Natural killer cell (primary cell): ENCODE measurements at regions not wholly inside any gene's neighbourhood (a gene's known extent, or its start where the extent isn't known, plus 50 kb on each side); places are given as distances from the start of the nearest gene placed in this dataset.

Experiments used
- ATAC-seq, 3 donors: fragments of 150-1000 bp in 2 of 3; fragments of 200-7000 bp in 1 of 3; cut with Tn5 transposase; 1 replicate in 1 of 3; 2 replicates in 2 of 3; pipeline ENCODE4 v1.10.0; 2021; ENCODE audit warnings: mild to moderate bottlenecking in 2 of 3, moderate library complexity in 2 of 3
- DNase-seq, 2 donors: peaks; one replicate each; pipeline versions ENCODE4 v3.0.0 to v3.0.0-alpha.2; 2013 to 2021; ENCODE audit warnings: mixed read lengths in 1 of 2
- H3K27ac ChIP-seq: one replicate; pipeline ENCODE4 v1.5.1; 2013; ENCODE audit warnings: mild to moderate bottlenecking, low read length
- H3K27me3 ChIP-seq: one replicate; pipeline ENCODE4 v1.6.1; 2013; ENCODE audit warnings: low read length; ENCODE audit not compliant: control insufficient read depth, insufficient read depth
- H3K36me3 ChIP-seq: one replicate; pipeline ENCODE4 v1.6.1; 2013; ENCODE audit warnings: low read length; ENCODE audit not compliant: control insufficient read depth, insufficient read depth
- H3K4me1 ChIP-seq: one replicate; pipeline ENCODE4 v1.6.1; 2013; ENCODE audit warnings: low read length; ENCODE audit not compliant: control insufficient read depth, insufficient read depth
- H3K4me3 ChIP-seq: one replicate; pipeline ENCODE4 v1.5.1; 2013; ENCODE audit warnings: low read length
- H3K9me3 ChIP-seq: one replicate; pipeline ENCODE4 v1.6.1; 2013; ENCODE audit warnings: low read length; ENCODE audit not compliant: control insufficient read depth, insufficient read depth
- H3K27ac Mint-ChIP-seq, 2 donors: one replicate each; pipeline ENCODE4 v1.8.0; 2022; ENCODE audit warnings: mild to moderate bottlenecking in 2 of 2, mixed read lengths in 2 of 2, moderate library complexity in 1 of 2
- H3K27me3 Mint-ChIP-seq, 2 donors: one replicate each; pipeline ENCODE4 v1.8.0; 2022; ENCODE audit warnings: low read depth in 2 of 2, mixed read lengths in 2 of 2
- H3K36me3 Mint-ChIP-seq: one replicate; pipeline ENCODE4 v1.8.0; 2022; ENCODE audit warnings: mixed read lengths
- H3K4me1 Mint-ChIP-seq, 2 donors: one replicate each; pipeline ENCODE4 v1.8.0; 2022; ENCODE audit warnings: mixed read lengths in 2 of 2
- H3K4me3 Mint-ChIP-seq: one replicate; pipeline ENCODE4 v1.8.0; 2022; ENCODE audit warnings: mild to moderate bottlenecking, moderate library complexity, mixed read lengths
- H3K9me3 Mint-ChIP-seq, 2 donors: one replicate each; pipeline ENCODE4 v1.8.0; 2022; ENCODE audit warnings: mixed read lengths in 2 of 2
- CTCF ChIP-seq: fragments of 200-600 bp; IDR thresholded peaks from one replicate; pipeline ENCODE4 v1.8.0; 2022; ENCODE audit warnings: antibody characterized with exemption
- WGBS: methylation state at CpG from one replicate; pipeline ENCODE4 v1.1.7; 2013; ENCODE audit warnings: missing lambda C conversion rate; ENCODE audit not compliant: insufficient coverage; 5-methylcytosine and 5-hydroxymethylcytosine counted together
- intact Hi-C: fragments of 100-400 bp; cut with micrococcal nuclease; formaldehyde crosslinking; loops from one replicate; pipeline ENCODE4 v1.14.2; 2022

GRCh38 chr9:106075236-106075959 is 381.1 kb downstream of the TMEM38B start:
- Histone ChIP-seq H3K36me3 (no peaks in the 10 kb centered on the region), H3K27ac (no peak overlapping the region), H3K4me3 (no peak overlapping the region), H3K27me3 (no peaks in the 10 kb centered on the region), H3K9me3 (no peaks in the 10 kb centered on the region), H3K4me1 (no peaks in the 10 kb centered on the region)
- DNase-seq: no peak
- Mint-ChIP-seq H3K4me1 (no peaks in the 10 kb centered on the region), H3K4me3 (no peak overlapping the region), H3K36me3 (no peaks in the 10 kb centered on the region), H3K27ac (no peak overlapping the region), H3K9me3 (no peaks in the 10 kb centered on the region), H3K27me3 (peaks cover 5 to 7% of the 10 kb centered on the region in 2 donors)
- ATAC-seq: no peak
- intact Hi-C loops: loop anchor here (10.0 kb wide), 1 partner anchor 689 kb away; no protein-coding TSS in a partner anchor
- WGBS: 98% methylated on average over 3 of the region's 3 CpGs
- TF ChIP-seq CTCF: no peak

- H3K27me3 Mint-ChIP-seq: peaks cover 7 to 10% of the 10 kb centered on the region in 2 donors
- no peak for TF ChIP-seq CTCF
- Histone ChIP-seq H3K4me1 (no peaks in the 10 kb centered on the region), H3K27me3 (no peaks in the 10 kb centered on the region), H3K36me3 (no peaks in the 10 kb centered on the region), H3K27ac (no peak overlapping the region), H3K4me3 (no peak overlapping the region), H3K9me3 (no peaks in the 10 kb centered on the region)
- H3K4me3 Mint-ChIP-seq: no peak overlapping the region
- DNase-seq (no peak), ATAC-seq (no peak)
- peaks cover 0 to under 1% of the 10 kb centered on the region in 2 donors for H3K4me1 Mint-ChIP-seq
- intact Hi-C loops: loop anchor here (10.0 kb wide), 1 partner anchor 689 kb away; no protein-coding TSS in a partner anchor
- WGBS: 75% methylated on average over 1 of the region's 1 CpG
- no peaks in the 10 kb centered on the region for H3K36me3 Mint-ChIP-seq
- no peaks in the 10 kb centered on the region for H3K9me3 Mint-ChIP-seq
- H3K27ac Mint-ChIP-seq: no peak overlapping the region
Observed at GRCh38 chr9:106075960-106076327, 381.6 kb downstream of the TMEM38B start.

GRCh38 chr9:106076711-106077110 is 382.4 kb downstream of the TMEM38B start:
- WGBS: 33% methylated on average over 1 of the region's 1 CpG
- no peaks in the 10 kb centered on the region for H3K36me3 Mint-ChIP-seq
- intact Hi-C loops: loop anchor here (10.0 kb wide), 1 partner anchor 688 kb away; no protein-coding TSS in a partner anchor
- Histone ChIP-seq H3K9me3 (no peaks in the 10 kb centered on the region), H3K27ac (no peak overlapping the region), H3K4me3 (no peak overlapping the region), H3K36me3 (no peaks in the 10 kb centered on the region), H3K4me1 (no peaks in the 10 kb centered on the region), H3K27me3 (no peaks in the 10 kb centered on the region)
- ATAC-seq (no peak), DNase-seq (no peak)
- H3K27me3 Mint-ChIP-seq: peaks cover 7 to 10% of the 10 kb centered on the region in 2 donors
- H3K4me1 Mint-ChIP-seq: peaks cover 0 to 5% of the 10 kb centered on the region in 2 donors
- no peak overlapping the region for H3K27ac Mint-ChIP-seq
- H3K4me3 Mint-ChIP-seq: no peak overlapping the region
- TF ChIP-seq CTCF: no peak
- H3K9me3 Mint-ChIP-seq: no peaks in the 10 kb centered on the region

GRCh38 chr9:106077731-106078130 is 383.4 kb downstream of the TMEM38B start:
- Histone ChIP-seq H3K36me3 (no peaks in the 10 kb centered on the region), H3K27me3 (no peaks in the 10 kb centered on the region), H3K4me3 (no peak overlapping the region), H3K27ac (no peak overlapping the region), H3K4me1 (no peaks in the 10 kb centered on the region), H3K9me3 (no peaks in the 10 kb centered on the region)
- no peak for DNase-seq
- H3K4me3 Mint-ChIP-seq: no peak overlapping the region
- TF ChIP-seq CTCF: no peak
- WGBS: 55% methylated on average over 1 of the region's 2 CpGs
- no peak for ATAC-seq
- H3K4me1 Mint-ChIP-seq: peaks cover 0 to 5% of the 10 kb centered on the region in 2 donors
- no peak overlapping the region for H3K27ac Mint-ChIP-seq
- H3K36me3 Mint-ChIP-seq: no peaks in the 10 kb centered on the region
- no peaks in the 10 kb centered on the region for H3K9me3 Mint-ChIP-seq
- H3K27me3 Mint-ChIP-seq: peaks cover 7 to 10% of the 10 kb centered on the region in 2 donors
- intact Hi-C loops: loop anchor here (10.0 kb wide), 1 partner anchor 687 kb away; no protein-coding TSS in a partner anchor
